ENCODE measurements at regions not wholly inside any gene's neighbourhood (a gene's known extent, or its start where the extent isn't known, plus 50 kb on each side); places are given as distances from the start of the nearest gene placed in this dataset.

DNA sequence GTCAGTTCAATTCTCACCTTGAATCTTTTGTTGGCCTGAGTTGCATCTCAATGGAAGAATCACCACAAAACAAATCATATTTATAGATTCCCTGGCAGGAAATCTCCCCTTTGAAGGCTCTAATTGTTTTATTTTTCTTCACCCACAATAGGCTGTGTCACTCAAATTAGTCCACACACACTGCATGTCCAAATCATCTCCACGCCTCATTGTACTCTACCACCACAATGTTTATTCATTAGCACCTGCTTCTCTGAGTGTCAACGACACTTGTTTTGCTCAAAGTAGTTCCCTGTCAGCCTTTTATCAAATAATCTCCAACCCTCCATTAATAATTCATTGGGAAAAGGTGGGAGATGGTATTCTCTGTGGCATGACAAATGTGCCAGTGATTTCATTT, 164.3 kb downstream of the ABCC12 start:
- H3K27me3 ChIP-seq, result no peaks in the 10 kb centered on the region
- DNase-seq, result no peak
- H3K27ac ChIP-seq, result no peak overlapping the region
- intact Hi-C loops (cut with DNase I), result no loop called here
- H3K36me3 ChIP-seq, result no peaks in the 10 kb centered on the region
- 48 to 53% methylated on average over 2 of the region's 2 CpGs for WGBS, 2 donors
- TF ChIP-seq POLR2A (IDR thresholded peaks at IDR 0.05), result no peak
- TF ChIP-seq, protein P1, sequence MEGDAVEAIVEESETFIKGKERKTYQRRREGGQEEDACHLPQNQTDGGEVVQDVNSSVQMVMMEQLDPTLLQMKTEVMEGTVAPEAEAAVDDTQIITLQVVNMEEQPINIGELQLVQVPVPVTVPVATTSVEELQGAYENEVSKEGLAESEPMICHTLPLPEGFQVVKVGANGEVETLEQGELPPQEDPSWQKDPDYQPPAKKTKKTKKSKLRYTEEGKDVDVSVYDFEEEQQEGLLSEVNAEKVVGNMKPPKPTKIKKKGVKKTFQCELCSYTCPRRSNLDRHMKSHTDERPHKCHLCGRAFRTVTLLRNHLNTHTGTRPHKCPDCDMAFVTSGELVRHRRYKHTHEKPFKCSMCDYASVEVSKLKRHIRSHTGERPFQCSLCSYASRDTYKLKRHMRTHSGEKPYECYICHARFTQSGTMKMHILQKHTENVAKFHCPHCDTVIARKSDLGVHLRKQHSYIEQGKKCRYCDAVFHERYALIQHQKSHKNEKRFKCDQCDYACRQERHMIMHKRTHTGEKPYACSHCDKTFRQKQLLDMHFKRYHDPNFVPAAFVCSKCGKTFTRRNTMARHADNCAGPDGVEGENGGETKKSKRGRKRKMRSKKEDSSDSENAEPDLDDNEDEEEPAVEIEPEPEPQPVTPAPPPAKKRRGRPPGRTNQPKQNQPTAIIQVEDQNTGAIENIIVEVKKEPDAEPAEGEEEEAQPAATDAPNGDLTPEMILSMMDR (IDR thresholded peaks at IDR 0.05), result no peak
- H3K9me3 ChIP-seq, result no peaks in the 10 kb centered on the region
- H3K4me1 ChIP-seq, result no peaks in the 10 kb centered on the region
- no peak overlapping the region for H3K4me3 ChIP-seq

DNA sequence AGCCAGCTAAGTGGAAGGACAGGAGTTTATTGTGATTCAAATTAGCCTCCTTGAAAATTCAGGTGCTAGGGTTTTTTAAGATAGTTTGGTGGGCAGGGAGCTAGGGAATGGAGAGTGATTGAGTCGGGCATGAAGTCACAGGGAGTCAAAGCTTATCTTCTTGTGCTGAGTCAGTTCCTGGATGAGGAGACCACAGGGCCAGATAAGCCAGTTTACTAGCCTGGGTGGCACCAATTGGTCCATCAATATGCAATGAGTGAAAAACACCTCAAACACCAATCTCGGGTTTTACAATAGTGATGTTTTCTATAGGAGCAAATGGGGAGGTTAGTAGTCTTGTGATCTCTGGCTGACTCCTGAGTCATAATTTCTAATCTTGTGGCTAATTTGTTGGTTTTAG, 165.1 kb downstream of the ABCC12 start:
- no peaks in the 10 kb centered on the region for H3K4me1 ChIP-seq
- H3K9me3 ChIP-seq, result no peaks in the 10 kb centered on the region
- no peak for DNase-seq
- H3K4me3 ChIP-seq, result no peak overlapping the region
- no peak for TF ChIP-seq POLR2A (IDR thresholded peaks at IDR 0.05)
- TF ChIP-seq, protein P1 (IDR thresholded peaks at IDR 0.05), result no peak
- no peak overlapping the region for H3K27ac ChIP-seq
- 71 to 89% methylated on average over 2 of the region's 2 CpGs for WGBS, 2 donors
- no peaks in the 10 kb centered on the region for H3K36me3 ChIP-seq
- intact Hi-C loops (cut with DNase I), result no loop called here
- H3K27me3 ChIP-seq, result no peaks in the 10 kb centered on the region

DNA sequence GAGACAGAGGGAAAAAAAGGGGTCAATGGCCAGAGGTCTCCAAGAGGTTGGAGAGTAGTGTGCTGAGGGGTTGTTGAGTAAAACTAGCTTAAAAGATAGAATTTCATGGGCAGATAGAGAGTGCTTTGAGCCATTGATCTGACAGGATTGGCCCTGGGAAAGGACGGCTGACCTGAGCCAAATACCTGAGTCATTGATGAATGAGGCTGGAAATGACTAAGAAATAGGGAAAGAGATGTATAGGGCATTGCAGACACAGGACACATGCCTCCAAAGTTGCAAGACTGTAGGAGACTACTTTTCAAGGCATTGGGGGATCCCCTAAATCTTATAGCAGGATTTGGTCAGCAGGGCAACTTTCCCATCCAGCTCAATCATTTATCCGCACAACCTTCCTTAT, 168.7 kb downstream of the ABCC12 start:
- no peaks in the 10 kb centered on the region for H3K27me3 ChIP-seq
- no peaks in the 10 kb centered on the region for H3K36me3 ChIP-seq
- TF ChIP-seq, protein P1 (IDR thresholded peaks at IDR 0.05), result no peak
- no peak for TF ChIP-seq POLR2A (IDR thresholded peaks at IDR 0.05)
- H3K9me3 ChIP-seq, result no peaks in the 10 kb centered on the region
- H3K4me1 ChIP-seq, result no peaks in the 10 kb centered on the region
- H3K4me3 ChIP-seq, result no peak overlapping the region
- intact Hi-C loops (cut with DNase I), result no loop called here
- WGBS, 2 donors, result 70% methylated on average over 2 of the region's 2 CpGs
- no peak for DNase-seq
- H3K27ac ChIP-seq, result no peak overlapping the region

DNA sequence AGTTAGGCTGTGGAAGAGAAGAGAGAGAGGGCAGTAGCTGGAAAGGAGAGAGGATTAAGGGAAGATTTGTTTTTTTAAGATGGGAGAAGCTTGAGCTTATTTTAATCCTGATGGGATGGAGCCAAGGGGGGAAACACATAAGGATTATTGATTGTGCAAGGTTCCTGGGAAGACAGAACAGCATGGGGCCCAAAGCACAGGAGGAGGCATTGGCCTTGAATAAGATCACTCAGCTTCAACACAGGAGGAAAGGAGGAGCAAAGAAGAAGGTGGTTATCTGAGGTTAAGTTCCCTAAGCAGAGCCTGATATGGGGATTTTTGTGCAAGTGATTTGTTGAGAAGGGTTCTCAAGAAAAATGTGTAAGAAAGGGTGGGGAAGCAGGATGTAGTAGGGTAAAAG, 169.8 kb downstream of the ABCC12 start:
- Histone ChIP-seq H3K27ac (no peak overlapping the region), H3K4me3 (no peak overlapping the region), H3K4me1 (no peaks in the 10 kb centered on the region), H3K27me3 (no peaks in the 10 kb centered on the region), H3K36me3 (no peaks in the 10 kb centered on the region), H3K9me3 (no peaks in the 10 kb centered on the region)
- no peak for DNase-seq
- intact Hi-C loops (cut with DNase I), result no loop called here
- TF ChIP-seq POLR2A (IDR thresholded peaks at IDR 0.05), result no peak
- TF ChIP-seq, protein P1 (IDR thresholded peaks at IDR 0.05), result no peak

DNA sequence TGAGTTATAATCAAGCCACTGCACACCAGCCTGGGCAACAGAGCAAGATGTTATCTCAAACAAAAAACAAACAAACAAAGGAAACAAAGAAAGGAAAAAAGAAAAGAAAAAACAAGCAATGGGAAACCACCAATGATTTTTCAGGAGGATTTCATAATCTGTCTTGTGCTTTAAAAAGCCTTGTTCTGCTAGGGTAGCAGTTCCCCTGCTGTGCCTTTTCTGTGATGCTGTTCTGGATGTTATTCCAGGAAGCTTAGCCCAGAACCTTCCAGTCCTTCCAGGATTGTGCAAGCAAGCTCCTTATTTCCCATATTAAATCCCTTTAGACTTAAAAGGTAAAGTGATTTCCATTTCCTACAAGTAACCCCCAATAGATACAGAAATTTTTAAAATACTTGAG, 171.1 kb downstream of the ABCC12 start:
- DNase-seq, result no peak
- Histone ChIP-seq H3K4me3 (no peak overlapping the region), H3K27ac (no peak overlapping the region), H3K27me3 (no peaks in the 10 kb centered on the region), H3K4me1 (no peaks in the 10 kb centered on the region), H3K36me3 (no peaks in the 10 kb centered on the region), H3K9me3 (no peaks in the 10 kb centered on the region)
- intact Hi-C loops (cut with DNase I), result no loop called here
- TF ChIP-seq, protein P1 (IDR thresholded peaks at IDR 0.05), result no peak
- TF ChIP-seq POLR2A (IDR thresholded peaks at IDR 0.05), result no peak
